ENCODE measurements at regions not wholly inside any gene's neighbourhood (a gene's known extent, or its start where the extent isn't known, plus 50 kb on each side); places are given as distances from the start of the nearest gene placed in this dataset.

DNA sequence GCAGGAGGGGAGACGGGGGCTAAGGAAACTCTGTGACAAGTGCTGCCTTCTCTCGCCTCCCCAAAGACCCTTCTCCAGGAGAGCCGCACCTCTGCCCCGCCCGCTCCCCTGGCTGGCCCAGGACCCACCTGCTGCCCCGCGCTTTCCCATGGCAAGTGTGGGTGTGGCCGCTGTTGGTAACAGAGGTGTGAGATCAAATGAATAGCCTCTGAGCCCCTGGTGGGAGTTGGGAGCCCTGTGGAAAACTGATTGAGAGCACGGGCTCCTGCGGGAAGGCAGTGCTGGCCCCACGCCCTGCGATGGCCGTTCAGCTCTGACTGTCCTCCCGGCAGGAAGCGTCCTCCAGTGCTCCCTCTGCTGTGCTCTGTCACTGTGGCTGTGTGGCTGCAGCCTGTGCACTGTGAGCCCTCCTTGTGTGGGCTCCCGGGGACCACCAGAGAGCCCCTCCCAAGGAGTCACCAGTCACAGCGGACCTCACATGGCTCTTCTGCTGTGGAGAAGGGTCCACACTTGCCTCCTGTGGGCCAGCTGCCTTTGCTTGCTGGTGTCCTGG is 1275.9 kb downstream of the BRD1 start:
- no peak overlapping the region for H3K4me3 ChIP-seq (ENCODE audit: low read depth, low read length)
- TF ChIP-seq MYC (IDR thresholded peaks at IDR 0.05; ENCODE audit: low read depth, low read length): no peak
- TF ChIP-seq MAX (IDR thresholded peaks at IDR 0.05; ENCODE audit: low read depth, low read length): no peak
- TF ChIP-seq, protein P1, sequence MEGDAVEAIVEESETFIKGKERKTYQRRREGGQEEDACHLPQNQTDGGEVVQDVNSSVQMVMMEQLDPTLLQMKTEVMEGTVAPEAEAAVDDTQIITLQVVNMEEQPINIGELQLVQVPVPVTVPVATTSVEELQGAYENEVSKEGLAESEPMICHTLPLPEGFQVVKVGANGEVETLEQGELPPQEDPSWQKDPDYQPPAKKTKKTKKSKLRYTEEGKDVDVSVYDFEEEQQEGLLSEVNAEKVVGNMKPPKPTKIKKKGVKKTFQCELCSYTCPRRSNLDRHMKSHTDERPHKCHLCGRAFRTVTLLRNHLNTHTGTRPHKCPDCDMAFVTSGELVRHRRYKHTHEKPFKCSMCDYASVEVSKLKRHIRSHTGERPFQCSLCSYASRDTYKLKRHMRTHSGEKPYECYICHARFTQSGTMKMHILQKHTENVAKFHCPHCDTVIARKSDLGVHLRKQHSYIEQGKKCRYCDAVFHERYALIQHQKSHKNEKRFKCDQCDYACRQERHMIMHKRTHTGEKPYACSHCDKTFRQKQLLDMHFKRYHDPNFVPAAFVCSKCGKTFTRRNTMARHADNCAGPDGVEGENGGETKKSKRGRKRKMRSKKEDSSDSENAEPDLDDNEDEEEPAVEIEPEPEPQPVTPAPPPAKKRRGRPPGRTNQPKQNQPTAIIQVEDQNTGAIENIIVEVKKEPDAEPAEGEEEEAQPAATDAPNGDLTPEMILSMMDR (IDR thresholded peaks at IDR 0.05; ENCODE audit: low read depth, low read length): no peak
- no peak for DNase-seq (ENCODE audit: low read depth)

DNA sequence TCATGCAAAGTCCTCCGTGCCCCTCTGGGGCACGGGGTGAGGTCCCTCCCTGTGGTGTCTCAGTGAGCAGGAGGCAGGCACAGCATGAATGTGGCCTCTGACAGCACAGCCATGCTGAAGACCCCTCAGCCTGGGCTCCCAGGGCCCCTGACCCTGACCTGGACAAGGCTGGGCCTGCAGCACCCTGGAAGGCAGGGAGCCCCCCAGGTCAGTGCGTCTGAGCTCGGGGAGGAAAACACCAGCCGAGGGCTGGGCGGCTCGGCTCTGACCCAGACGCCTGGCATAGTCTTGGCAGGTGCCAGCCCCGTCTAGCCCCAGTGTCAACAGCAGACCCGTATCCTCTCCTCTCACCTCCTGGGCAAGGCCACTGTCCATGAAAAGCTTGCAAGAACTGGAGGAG is 1276.6 kb downstream of the BRD1 start:
- TF ChIP-seq MYC (IDR thresholded peaks at IDR 0.05; ENCODE audit: low read depth, low read length) (no peak), MAX (IDR thresholded peaks at IDR 0.05; ENCODE audit: low read depth, low read length) (no peak), POLR2A (IDR thresholded peaks at IDR 0.05; ENCODE audit: extremely low read depth, insufficient read length) (no peak)
- TF ChIP-seq, protein P1 (IDR thresholded peaks at IDR 0.05; ENCODE audit: low read depth, low read length): no peak
- H3K4me3 ChIP-seq (ENCODE audit: low read depth, low read length): no peak overlapping the region
- DNase-seq (ENCODE audit: low read depth): no peak

- H3K4me3 ChIP-seq (ENCODE audit: low read depth, low read length): no peak overlapping the region
- DNase-seq (ENCODE audit: low read depth): no peak
- TF ChIP-seq MYC (IDR thresholded peaks at IDR 0.05; ENCODE audit: low read depth, low read length) (no peak), POLR2A (IDR thresholded peaks at IDR 0.05; ENCODE audit: extremely low read depth, insufficient read length) (no peak), MAX (IDR thresholded peaks at IDR 0.05; ENCODE audit: low read depth, low read length) (no peak)
- TF ChIP-seq, protein P1 (IDR thresholded peaks at IDR 0.05; ENCODE audit: low read depth, low read length): no peak
These were observed 1279.3 kb downstream of the BRD1 start for GRCh38 chr22:48548391-48548790.

DNA sequence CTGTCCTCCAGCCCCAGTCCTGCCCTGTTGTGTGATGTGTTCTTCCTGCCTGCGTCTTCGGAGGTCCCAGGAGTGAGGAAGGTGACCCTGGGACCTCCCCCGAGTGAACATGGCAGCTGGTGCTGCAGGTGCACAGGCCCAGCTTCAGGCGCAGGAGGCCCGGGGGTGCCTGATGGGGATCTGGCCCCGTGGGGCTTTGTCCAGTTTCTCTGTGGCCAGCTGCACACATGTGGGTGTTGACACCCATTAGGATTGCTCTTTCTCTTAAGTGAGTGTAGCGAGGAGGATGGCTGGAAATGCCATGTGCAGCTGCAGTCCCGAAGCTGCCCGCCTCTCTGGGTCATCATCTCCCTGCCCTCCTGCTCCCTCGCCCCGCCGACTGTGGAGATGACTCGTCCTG is 1279.7 kb downstream of the BRD1 start:
- H3K4me3 ChIP-seq (ENCODE audit: low read depth, low read length): no peak overlapping the region
- DNase-seq (ENCODE audit: low read depth): no peak
- TF ChIP-seq, protein P1 (IDR thresholded peaks at IDR 0.05; ENCODE audit: low read depth, low read length): no peak
- TF ChIP-seq POLR2A (IDR thresholded peaks at IDR 0.05; ENCODE audit: extremely low read depth, insufficient read length) (no peak), MAX (IDR thresholded peaks at IDR 0.05; ENCODE audit: low read depth, low read length) (no peak), MYC (IDR thresholded peaks at IDR 0.05; ENCODE audit: low read depth, low read length) (no peak)

DNA sequence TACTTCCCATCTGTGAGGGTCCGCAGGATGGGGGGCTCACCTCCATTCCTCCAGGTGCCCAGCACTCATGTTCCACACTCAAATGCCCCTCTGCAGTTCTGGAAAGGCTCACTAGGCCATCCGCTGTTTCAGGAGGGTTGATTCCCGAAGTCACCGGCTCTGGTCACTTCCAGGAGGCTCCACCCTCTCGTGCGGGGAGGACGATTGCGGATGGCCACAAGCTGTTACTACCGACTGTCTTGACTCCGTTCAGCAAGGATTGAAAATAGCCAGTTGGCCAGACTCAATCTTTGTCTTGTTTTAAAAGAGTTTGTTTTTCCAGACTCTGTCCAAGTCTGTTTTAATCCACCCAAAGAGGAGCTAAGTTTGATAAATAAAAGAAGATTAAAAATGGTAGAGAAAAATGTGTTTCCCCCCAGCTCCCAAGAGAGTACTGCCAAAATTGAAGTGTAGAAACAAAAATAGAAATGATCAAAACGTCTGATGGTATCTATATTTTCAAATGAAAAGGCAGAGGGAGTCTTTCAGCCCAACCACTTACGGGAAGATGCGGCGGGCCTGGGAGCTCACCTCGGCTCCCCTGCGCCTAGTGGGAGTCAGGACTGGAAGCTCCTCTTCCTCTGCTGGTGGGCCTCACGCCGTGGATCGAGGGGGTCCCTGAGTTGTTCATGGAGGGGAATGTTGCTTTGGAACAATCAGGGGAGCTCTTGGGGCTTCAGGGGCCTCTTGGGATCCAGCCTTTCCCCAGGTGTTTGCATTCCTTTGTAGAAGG is 1280.8 kb downstream of the BRD1 start:
- H3K4me3 ChIP-seq (ENCODE audit: low read depth, low read length): no peak overlapping the region
- no peak for DNase-seq (ENCODE audit: low read depth)
- TF ChIP-seq MAX (IDR thresholded peaks at IDR 0.05; ENCODE audit: low read depth, low read length) (no peak), MYC (IDR thresholded peaks at IDR 0.05; ENCODE audit: low read depth, low read length) (no peak), POLR2A (IDR thresholded peaks at IDR 0.05; ENCODE audit: extremely low read depth, insufficient read length) (no peak)
- TF ChIP-seq, protein P1 (IDR thresholded peaks at IDR 0.05; ENCODE audit: low read depth, low read length): no peak

All from NB4 (cell line).